ENCODE measurements at regions not wholly inside any gene's neighbourhood (a gene's known extent, or its start where the extent isn't known, plus 50 kb on each side); places are given as distances from the start of the nearest gene placed in this dataset.
"Not testable (repeated sequence)": the region's sequence is repeated elsewhere in the genome, so short reads cannot be mapped to it uniquely, and the experiment has no call there.

DNA sequence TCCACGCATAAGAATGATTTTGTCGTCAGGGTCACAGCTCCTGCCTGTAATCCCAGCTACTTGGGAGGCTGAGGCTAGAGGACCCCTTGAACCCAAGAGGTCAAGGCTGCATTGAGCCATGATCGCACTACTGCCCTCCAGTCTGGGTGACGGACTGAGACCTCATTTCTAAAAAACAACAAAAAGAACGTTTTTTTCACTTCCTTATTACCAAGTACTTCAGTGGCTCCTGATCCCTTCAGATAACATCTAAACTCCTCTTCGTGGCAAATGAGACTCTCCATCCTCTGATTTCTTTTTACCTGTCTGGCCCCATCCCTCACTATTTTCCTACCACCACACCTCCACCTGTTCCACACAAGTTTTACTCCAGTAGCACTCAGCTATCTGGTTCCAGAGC is 105.4 kb upstream of the TLK1 start:
- DNase-seq = no peak

DNA sequence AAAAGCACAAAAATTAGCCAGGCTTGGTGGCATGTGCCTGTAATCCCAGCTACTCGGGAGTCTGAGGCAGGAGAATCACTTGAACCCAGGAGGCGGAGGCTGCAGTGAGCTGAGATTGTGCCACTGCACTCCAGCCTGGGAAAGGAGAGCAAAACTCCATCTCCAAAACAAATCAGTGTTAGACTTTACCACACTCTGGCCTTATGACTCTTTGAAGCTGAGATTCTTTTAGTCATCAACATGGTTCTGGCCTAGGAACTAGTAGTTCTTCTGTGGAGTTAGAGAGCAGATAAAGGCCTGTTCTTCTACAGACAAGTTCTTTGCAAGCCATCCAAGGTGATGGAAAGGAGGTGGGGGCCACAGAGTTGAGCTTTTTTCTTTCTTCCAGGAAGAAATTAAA is 100.8 kb upstream of the TLK1 start:
- DNase-seq = not testable (repeated sequence)

DNA sequence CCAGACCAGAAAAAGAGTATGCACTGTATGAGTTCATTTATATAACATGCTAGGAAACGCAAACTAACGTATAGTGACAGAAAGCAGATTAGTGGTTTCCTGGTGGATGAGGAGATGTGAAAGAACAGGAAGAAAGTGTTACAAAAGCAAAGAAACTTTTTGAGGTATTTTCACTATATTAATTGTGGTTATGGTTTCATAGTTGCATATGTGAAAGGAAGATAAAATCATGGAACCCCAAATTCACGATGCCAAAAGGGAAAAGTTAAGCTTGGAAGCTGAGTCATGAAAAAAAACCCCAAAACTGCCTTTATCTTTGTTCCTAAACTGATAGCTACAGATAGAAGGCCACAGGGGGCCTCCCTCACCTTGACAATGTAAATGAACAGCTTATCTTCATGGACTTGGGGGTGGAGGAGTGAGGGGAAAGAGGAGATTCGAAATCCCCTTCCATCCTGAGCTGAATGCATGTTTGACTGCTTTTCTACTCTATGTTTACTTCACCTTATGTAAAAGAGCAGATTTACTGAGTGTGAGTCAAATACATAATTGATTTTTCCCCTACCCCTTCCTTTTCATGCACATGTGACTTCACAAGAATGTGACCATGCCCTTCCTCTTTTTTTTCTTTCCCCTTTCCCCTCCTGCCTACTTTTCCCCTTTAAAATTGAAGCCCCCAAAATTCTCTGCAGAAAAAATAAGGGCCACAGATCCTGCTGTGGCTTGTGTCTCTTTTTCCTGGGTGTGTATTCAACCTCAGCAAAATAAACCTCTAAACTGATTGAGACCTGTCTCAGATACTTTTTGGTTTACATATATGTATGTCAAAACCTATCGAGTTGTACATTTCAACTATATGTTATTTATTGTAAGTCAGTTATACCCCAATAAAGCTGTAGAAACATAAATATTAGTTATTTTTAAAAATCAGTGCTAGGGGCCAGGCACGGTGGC is 100.1 kb upstream of the TLK1 start:
- DNase-seq = no peak

DNA sequence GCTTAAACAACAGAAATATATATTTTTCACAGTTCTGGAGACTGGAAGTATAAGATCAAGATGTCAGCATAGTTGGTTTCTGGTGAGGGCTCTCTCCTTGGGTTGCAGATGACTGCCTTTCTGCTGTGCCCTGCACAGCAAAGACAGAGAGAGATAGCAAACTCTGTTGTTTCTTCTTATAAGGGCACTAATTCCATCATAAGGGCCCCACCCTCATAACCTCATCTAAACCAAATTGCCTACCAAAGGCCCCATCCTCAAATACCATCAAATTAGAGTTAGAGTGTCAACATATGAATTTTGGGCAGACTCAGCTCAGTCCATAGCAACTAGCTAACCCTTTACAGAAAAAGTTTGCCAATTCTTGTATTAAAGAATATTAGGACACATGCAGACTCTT is 94.0 kb upstream of the TLK1 start:
- no peak for DNase-seq

DNA sequence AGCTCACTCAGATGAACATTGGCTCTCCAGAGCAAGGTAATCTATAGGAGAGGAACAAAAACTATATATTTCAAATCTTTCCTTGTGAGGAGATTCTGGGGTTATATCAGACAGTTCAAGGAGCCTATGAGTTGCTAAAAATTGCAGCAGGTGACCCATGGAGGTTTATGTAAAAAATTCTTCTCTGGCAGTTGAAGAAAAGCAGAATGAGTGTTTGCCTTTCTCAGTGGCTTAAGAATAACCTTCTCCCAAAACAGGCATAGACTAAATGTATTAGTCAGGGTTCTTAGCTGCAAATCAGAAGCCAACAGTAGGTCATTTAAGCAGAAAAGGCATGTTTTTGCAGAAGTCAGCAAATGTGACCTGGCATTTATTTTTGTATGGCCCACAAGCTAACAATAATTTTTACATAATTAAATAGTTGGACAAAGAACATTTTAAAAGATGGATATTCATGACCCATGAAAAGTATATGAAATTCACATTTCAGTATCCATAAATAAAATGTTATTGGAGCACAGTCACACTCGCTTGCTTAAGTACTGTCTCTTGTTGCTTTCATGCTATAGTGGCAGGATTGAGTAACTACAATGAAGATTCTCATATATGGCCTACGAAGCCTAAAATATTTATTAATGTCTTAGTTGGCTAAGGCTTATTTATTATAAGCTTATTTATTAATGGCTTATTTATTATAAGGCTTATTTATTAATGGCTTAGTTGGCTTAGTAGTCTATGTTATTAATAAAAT is 93.4 kb upstream of the TLK1 start:
- DNase-seq = no peak

DNA sequence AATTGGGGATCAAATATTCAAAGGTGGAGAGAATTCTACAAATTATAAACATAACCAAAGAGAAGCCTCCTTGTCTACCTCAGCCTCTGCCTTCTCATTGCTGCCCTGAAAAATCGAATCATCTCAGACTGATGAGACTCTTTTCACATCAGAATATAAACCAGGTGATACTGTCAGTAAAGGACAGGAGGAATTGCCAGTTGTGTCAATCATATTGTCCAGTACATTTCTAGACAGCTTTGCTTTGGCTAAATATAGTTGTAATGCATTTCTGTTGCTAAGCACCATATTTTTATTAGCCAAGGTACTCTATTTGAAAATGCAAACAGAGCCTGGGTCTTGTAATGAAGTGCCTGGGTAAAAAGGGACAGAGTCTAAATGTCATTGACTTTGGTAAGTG is 92.6 kb upstream of the TLK1 start:
- DNase-seq = no peak

DNA sequence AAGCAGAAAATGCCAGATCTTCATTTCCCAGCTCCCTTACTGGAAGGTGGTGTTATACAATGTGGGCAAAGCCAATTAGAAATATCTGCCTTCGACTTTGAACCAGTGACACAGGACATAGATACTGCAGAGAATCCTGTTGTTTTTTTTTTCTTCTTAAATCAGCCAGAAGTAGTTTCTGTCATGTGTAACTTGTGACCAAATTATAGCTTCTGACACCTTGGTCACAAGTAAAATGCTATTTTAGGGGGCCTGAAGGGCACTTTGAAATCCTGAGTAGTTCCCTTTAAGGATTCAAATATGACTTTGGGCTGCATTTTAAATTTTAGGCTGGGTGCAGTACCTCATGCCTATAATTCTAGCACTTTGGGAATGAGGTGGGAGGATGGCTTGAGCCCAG is 89.0 kb upstream of the TLK1 start:
- no peak for DNase-seq

DNA sequence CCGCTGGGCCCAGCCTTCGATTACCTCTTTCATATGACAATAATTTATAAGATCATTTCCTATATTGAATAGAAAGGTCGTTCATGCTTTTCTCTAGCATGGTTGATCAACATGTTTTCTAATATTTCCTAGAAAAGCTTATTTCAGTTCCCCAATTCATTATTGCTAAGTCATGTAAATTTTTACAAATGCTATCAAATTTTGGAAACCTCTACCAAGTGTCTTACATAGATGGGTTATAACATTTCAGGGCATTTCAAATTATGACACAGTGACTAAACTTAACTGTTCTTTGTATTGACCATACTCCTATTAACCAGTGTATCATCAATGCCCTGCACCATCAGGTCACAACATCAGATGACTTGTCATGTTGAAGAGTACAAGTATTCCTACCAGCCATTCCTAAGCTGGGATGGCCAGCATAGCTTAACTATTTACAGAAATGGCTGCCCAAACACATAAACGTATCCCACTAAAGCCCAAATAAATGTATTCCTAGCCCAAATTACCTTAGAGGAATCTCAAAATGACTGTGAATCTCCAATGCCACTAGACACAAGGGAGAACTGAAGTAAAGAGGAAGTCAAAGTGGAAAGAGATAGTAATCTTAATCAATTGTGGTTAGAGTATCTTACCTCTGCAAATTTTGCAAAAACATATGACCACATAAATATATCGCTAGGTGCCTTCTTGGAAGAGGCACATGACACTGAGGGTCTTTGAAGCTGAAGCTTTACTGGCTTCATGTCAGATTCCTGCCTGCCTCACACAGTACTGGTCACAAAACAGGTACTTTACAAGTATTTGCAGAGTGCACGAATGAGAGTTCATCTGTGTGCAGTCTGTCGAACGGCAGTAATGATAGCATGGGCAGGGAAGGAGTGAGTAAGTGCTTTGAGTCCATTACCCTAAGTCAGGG is 87.3 kb upstream of the TLK1 start:
- DNase-seq = peak; percentile 59

DNA sequence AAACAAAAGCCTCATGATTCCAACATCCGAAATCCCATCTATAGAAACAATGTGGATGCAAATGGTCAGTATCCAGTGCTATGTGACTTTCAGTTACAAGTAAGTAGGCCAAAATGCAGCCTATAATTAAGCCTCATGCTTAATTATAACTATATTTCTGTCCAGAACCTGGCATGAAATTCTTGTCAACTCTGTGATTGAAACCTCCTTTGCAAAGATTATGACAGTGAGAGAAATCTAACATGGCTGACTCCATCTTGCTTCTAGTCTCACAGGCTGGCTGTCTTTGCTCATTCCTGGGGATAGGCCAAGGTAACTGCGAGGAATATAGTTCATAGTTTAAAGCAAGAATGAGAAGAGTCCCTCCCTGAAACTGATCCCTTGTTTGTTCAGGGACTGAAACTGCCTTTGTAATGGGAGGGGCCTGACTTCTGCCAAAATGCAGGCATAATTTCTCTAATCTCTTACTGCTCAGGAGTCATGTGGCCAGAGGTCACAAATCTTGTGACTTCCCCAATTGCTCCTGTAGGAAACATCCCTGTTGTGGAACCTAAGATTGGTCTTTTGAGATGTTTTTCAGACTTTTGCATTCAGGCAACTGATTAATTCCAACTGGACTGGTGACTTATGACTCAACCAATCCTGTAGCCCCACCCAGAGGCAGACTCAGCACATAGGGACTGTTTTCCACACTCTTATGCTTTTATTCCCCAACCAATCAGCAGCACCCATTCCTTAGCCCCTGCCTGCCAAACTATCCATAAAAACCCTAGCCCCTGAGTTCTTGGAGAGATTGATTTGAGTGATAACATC is 84.5 kb upstream of the TLK1 start:
- DNase-seq = no peak

DNA sequence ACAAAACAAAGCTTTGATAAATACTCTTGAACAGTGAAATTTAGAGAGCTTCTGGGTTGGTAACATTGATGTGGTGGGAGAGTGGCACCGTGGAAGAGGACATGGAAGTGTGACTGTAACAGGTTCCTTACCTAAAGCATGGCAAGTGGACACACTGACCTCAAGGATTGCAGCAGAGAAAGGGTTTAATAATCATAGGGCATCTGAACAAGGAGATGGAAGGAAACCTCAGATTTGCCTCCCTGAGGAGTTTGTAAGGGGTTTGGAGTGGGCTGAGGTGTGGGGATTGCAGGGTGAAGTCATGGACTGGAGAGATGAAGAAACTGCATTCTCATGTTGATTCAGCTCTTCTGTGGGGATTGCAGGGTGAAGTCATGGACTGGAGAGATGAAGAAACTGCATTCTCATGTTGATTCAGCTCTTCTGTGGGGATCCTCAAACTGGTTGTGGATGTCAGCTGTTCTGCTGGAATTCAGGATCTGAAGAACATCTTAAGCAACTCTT is 83.8 kb upstream of the TLK1 start:
- DNase-seq = no peak

DNA sequence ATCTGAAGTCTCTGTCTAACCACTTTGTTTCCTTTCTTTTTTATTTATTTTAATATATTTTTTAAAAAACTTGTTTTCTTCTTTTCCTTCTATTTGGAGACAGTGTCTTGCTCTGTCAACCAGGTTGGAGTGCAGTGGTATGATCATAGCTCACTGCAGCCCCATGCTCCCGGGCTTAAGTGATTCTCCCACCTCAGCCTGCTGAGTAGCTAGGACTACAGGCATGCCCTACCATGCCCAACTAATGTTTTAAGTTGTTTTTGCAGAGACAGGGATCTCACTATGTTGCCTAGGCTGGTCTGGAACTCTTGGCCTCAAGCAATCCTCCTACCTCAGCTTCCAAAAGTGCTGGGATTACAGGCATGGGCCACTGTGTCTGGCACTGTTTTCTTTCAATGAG is 81.1 kb upstream of the TLK1 start:
- no peak for DNase-seq

DNA sequence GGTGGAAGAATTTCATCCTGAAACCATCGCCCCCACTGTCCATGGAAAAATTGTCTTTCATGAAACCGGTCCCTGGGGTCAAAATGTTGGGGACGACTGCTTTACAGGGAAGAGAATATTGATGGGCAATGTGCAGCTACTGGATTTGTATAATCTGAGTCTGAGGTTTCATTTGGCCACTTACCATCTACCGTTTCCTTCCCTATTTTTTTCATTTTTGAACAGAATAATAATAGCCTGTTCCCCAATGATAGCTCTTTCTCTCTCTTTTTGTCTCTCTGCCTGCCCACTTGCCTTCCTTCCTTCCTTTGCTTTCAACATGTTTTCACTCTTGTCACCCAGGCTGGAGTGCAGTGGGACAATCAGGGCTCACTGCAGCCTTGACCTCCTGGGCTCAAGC is 78.3 kb upstream of the TLK1 start:
- DNase-seq = no peak

DNA sequence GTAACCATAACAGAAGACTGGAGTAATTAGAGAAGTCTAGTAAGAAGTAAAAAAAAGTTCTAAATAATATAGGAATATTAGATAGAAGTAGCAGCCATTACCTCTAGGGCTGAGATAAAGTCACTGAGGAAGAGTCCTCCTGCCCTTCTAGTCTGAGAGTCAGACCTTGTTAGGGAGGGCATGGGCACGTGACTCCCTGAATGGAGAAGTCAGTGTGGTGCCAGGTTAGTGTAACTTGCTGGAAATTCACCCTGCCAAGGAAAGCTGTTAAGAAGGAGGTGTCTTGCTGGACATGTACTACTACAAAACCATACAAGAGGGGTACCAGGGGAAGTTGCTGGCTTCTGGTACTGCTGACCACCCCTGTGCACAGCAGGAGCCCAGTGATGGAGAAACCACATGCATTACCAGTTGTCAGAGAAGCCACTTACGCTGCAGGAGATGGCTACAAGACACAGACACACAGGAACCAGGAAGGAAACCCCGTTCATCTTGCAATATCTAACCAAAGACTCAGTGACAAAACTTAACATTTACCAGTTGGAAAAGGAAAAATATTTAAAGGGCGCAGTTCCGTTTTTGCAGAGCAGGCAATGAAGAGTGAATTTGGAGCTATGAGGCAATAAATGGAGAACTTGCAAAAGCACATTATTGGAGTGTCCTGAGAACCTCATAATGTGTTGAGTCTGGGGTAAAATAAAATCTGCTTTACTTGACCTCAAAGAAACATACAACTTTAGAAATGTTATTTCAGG is 77.2 kb upstream of the TLK1 start:
- no peak for DNase-seq

DNA sequence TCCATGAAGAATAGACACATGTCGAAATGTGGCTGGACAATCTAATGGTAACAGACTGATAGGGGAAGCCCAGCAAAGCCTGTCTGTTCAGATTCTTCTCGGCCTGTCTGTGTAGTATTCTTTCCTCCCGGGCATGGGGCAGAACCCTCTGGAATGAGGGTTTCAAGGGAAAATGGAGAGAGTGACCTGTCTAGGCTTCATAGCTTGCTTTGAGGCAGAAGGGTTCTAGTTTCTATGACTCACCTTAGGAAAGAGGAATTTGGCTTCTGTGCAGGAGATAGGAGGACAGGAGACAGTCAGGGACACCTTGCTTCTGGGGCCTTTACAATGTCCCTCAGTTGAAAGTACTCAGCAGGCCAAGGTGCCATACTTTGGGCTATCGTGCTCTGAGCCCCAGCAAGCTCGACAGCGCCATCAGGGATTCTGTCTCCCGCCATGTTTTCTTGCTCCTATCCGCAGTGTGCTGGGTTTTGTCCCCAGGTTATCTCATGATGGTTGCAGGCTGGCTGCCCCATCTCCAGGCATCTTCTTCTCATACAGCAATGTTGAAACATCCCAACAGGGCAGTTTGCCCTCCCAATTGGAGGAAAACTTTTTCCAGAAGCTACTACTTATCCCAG is 74.7 kb upstream of the TLK1 start:
- no peak for DNase-seq

DNA sequence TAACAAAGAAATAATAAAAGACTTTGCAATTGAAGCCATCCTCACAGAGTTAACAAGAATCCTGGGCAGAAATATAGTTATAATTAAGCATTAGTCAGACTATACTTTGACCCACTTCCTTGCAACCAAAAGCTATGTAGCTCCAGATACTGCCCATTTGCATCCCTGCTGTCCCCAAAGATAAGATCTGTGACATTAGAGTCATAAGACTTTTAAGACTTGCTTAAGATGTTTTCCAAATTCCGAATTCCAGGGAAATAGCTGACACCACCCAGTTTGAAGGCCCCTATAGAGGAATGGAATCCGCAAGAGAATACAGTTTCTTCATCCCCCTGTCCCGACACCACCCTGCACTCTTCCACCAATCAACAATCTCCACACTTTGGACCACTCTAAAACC is 69.5 kb upstream of the TLK1 start:
- no peak for DNase-seq

DNA sequence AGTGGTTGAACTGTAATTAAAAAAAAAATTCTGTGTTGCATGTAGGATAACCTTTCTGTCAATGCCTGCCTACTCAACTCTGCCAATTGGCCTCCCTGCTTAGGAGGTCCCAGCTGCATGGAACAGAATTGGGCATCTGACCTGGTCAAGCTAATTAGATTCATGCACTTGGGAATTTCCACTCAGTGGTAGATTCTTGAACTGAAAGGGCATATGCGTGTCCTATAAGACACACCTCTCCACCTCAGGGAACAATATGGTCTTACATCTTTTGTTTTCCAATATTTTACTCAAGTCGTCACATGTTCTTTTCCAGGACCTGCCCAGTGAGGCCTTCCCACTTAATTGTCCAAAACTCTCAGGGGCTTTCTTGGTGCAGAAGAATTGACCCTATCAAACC is 68.1 kb upstream of the TLK1 start:
- no peak for DNase-seq

DNA sequence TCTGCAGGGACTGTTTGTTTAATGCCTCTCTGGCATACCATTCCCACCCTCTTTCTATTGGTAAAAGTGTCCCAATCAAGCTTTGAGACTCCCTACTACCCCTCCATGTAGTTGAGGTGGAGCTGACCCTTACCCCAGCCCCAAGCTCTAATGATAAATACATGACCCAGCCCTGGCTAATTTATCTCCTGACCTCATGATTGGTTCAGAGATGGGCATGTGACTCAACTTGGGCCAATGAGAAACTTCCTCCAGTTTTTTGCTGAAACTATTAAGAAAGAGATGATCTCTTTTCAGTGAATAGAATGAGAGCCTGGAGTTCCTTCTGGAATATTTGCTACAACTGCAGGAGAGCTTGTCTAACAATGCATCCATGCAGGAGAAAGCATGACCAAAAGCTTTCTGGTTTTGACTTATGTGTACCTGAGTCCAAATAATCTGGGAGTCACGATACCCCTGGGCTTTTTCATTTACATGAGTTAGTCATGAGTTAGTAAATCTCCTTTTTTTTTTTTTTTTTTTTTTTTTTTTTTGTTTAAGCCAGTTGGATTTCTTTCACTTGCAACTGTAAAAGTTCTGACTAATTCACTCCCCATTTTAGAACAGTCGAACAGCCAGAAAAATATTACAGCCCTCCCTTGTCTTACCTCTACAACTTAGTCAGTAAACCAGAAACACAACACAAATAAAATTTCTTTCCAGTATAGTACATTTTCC is 66.5 kb upstream of the TLK1 start:
- DNase-seq = no peak

DNA sequence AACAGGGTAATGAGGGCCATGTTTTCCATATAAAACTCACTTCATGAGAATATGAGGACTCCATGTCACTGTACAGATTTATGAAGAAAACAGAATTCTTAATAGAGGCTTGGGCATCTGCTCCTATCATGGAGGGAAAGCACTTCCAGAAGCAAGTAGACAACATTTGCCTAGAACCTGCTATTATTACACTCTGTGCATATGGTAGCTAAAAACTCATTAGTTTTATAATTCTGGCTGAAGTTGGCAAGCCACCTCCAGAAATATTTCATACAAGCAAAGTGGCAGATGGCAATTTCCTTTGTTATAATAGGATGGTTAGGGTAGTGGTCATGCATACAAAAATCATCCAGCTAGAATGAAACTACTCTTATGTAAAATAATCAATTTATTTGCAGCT is 65.8 kb upstream of the TLK1 start:
- DNase-seq = no peak

DNA sequence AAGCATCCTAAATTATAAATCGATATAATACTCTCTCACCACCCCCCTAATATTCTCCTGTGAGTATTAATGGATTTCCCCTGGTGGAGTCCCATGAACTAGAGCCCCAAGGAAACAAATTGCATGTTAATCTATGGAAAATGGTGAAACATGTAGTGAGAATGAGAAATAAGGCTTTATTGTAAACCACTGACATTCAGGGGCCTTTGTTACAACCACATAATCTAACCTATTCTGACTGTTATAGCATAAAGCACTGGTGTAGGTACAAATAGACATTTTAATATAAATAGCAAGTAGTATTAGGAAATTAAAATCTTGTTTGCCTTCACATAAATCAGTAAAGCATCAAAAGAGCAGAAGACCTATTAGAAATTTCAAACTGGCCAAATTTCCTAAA is 65.3 kb upstream of the TLK1 start:
- DNase-seq = no peak

DNA sequence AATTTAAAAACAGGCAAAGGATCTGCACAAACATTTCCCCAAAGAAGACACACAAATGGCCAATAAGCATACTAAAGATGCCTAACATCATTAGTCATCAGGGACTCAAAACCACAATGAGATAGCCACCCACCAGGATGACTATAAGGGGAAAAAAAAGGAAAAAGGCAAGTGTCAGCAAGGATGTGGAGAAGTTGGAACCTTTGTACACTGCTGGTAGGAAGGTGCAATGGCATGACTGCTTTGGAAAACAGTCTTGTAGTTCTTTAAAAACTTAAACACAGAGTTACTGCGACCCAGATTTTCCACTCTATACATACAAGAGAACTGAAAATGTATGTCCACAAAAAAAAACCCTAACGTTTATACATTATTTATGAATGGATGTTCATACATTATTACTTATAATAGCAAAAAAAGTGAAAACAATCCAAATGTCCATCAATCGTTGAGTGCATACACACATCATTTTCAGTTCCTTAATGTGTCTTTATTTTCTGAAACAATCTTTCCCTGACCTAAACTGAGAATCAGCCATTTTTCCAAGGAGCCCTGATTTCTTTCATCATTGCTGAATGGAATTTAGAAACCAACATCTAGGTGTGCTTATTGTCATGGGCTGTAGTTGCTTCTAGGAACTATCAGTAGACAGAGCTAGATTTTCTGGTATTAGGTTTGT is 64.7 kb upstream of the TLK1 start:
- no peak for DNase-seq
